GM12873 (cell line): ENCODE measurements at regions not wholly inside any gene's neighbourhood (a gene's known extent, or its start where the extent isn't known, plus 50 kb on each side); places are given as distances from the start of the nearest gene placed in this dataset.

Experiments used
- CTCF ChIP-seq: IDR thresholded peaks from 2 replicates; pipeline ENCODE4 v1.5.1; 2012; ENCODE audit warnings: low read depth, mild to moderate bottlenecking, moderate library complexity, low read length, control low read depth; ENCODE audit not compliant: insufficient read depth; ENCODE audit errors: missing control alignments

GRCh38 chr2:2729246-2729645, 398.2 kb upstream of the MYT1L start:
- no peak for TF ChIP-seq CTCF

- TF ChIP-seq CTCF, result no peak
Observed at GRCh38 chr2:2728635-2729034, 397.6 kb upstream of the MYT1L start.

- no peak for TF ChIP-seq CTCF
Observed at GRCh38 chr2:2727876-2728511, 396.9 kb upstream of the MYT1L start.

GRCh38 chr2:2726163-2726562, 395.1 kb upstream of the MYT1L start:
- no peak for TF ChIP-seq CTCF

GRCh38 chr2:2723064-2723463, 392.0 kb upstream of the MYT1L start:
- no peak for TF ChIP-seq CTCF

GRCh38 chr2:2721296-2721835, 390.3 kb upstream of the MYT1L start:
- no peak for TF ChIP-seq CTCF

GRCh38 chr2:2720351-2720750, 389.3 kb upstream of the MYT1L start:
- TF ChIP-seq CTCF, result no peak
